GM12878 (cell line): ENCODE measurements at regions not wholly inside any gene's neighbourhood (a gene's known extent, or its start where the extent isn't known, plus 50 kb on each side); places are given as distances from the start of the nearest gene placed in this dataset.
"Not testable (repeated sequence)": the region's sequence is repeated elsewhere in the genome, so short reads cannot be mapped to it uniquely, and the experiment has no call there.

Experiments used
- ATAC-seq: fragments of 200-7000 bp; cut with Tn5 transposase; 3 replicates; pipeline ENCODE4 v1.9.1; 2020; ENCODE audit warnings: mild to moderate bottlenecking, moderate library complexity
- BruUV-seq: library from RNA; stranded (reverse); fragments of 400-500 nt; replicated peaks from 2 replicates; lab custom pipeline; 2021; lab: Mats Ljungman, UMichigan
- CTCF ChIA-PET: fragments of 300-600 bp; sonication (Branson Sonifier 250); formaldehyde crosslinking; extraction: SDS; loops from one replicate; lab custom pipeline; 2021; ENCODE audit warnings: inconsistent platforms; lab: Yijun Ruan, JAX
- POLR2A ChIA-PET: fragments of 350-600 bp; formaldehyde crosslinking; extraction: SDS; loops from one replicate; lab custom pipeline; 2021; ENCODE audit warnings: inconsistent platforms; lab: Charles Lee
- RAD21 ChIA-PET: fragments of 300-600 bp; sonication (Branson Sonifier 250); formaldehyde crosslinking; loops from one replicate; lab custom pipeline; 2023; ENCODE audit warnings: antibody characterized with exemption; ENCODE audit not compliant: unreplicated experiment; lab: Charles Lee
- SMC1A ChIA-PET: fragments of 300-600 bp; sonication (Branson Sonifier 250); formaldehyde crosslinking; loops from one replicate; lab custom pipeline; 2023; ENCODE audit not compliant: unreplicated experiment, uncharacterized antibody; lab: Charles Lee
- DNase-seq: peaks from one replicate; pipeline ENCODE4 v3.0.0-alpha.2; 2011; ENCODE audit warnings: low read depth, low spot score
- FAIRE-seq: peaks from 3 replicates; lab custom pipeline; 2011; peaks lifted over from hg19 to GRCh38; lab: Jason Lieb, UNC
- H2AFZ ChIP-seq: 2 replicates; pipeline ENCODE4 v1.6.0; 2011; ENCODE audit warnings: low read depth, low read length, control low read depth; ENCODE audit not compliant: control insufficient read depth
- H3K27ac ChIP-seq: 2 replicates; pipeline ENCODE4 v1.5.1; 2011; ENCODE audit warnings: control low read depth; ENCODE audit not compliant: control insufficient read depth, insufficient read depth
- H3K27me3 ChIP-seq, 2 experiments: replicated peaks in 1 of 2; 2 replicates each; pipeline versions ENCODE4 v1.6.0 to v1.6.1; 2011; ENCODE audit warnings: low read length in 1 of 2; ENCODE audit not compliant: control insufficient read depth in 2 of 2, insufficient read depth in 2 of 2
- H3K36me3 ChIP-seq, 2 experiments: 2 replicates each; pipeline ENCODE4 v1.5.1; 2011; ENCODE audit warnings: low read length in 1 of 2; ENCODE audit not compliant: control insufficient read depth in 2 of 2, insufficient read depth in 2 of 2
- H3K4me1 ChIP-seq: 2 replicates; pipeline ENCODE4 v1.6.1; 2011; ENCODE audit warnings: mild to moderate bottlenecking, low read length, moderate library complexity, mixed read lengths; ENCODE audit not compliant: control insufficient read depth, insufficient read depth
- H3K4me2 ChIP-seq: 2 replicates; pipeline ENCODE4 v1.6.0; 2011; ENCODE audit warnings: control low read depth; ENCODE audit not compliant: control insufficient read depth, insufficient read depth
- H3K4me3 ChIP-seq: fragments of 200-600 bp; sonication (generic); 2 replicates; pipeline ENCODE4 v1.5.1; 2016
- H3K79me2 ChIP-seq: 2 replicates; pipeline ENCODE4 v1.6.0; 2011; ENCODE audit warnings: low read length; ENCODE audit not compliant: control insufficient read depth, insufficient read depth
- H3K9ac ChIP-seq: 2 replicates; pipeline ENCODE4 v1.8.0; 2011; ENCODE audit warnings: low read length, control low read depth, mixed read lengths; ENCODE audit not compliant: control insufficient read depth, insufficient read depth
- H3K9me3 ChIP-seq: replicated peaks from 3 replicates; pipeline ENCODE4 v1.5.1; 2011; ENCODE audit warnings: mild to moderate bottlenecking, low read length; ENCODE audit not compliant: control insufficient read depth, insufficient read depth
- H4K20me1 ChIP-seq: 2 replicates; pipeline ENCODE4 v1.6.0; 2011; ENCODE audit not compliant: control insufficient read depth, insufficient read depth
- CHD4 ChIP-seq: fragments of 200-600 bp; sonication (generic); IDR thresholded peaks from 2 replicates; pipeline ENCODE4 v1.6.1; 2016; ENCODE audit warnings: mild to moderate bottlenecking
- SIX5 ChIP-seq: IDR thresholded peaks from 2 replicates; pipeline ENCODE4 v1.6.1; 2011; ENCODE audit warnings: mild to moderate bottlenecking, low read depth, low read length, moderate library complexity; ENCODE audit not compliant: severe bottlenecking
- SREBF2 ChIP-seq: IDR thresholded peaks from 2 replicates; pipeline ENCODE4 v1.6.1; 2012; ENCODE audit warnings: mild to moderate bottlenecking, low read length
- WGBS: methylation state at CpG from one replicate; pipeline ENCODE4 v1.1.6; 2016; ENCODE audit warnings: low lambda C conversion rate; ENCODE audit not compliant: insufficient replicate concordance, insufficient coverage; ENCODE audit errors: missing lambda C conversion rate; 5-methylcytosine and 5-hydroxymethylcytosine counted together
- in situ Hi-C: fragments of 300-500 bp; cut with MboI; formaldehyde crosslinking; loops from 9 replicates; pipeline ENCODE4 v1.14.3; 2018; ENCODE audit warnings: mixed read lengths
- intact Hi-C: fragments of 100-400 bp; cut with micrococcal nuclease; formaldehyde crosslinking; loops from one replicate; pipeline ENCODE4 v1.14.2; 2022; ENCODE audit not compliant: unreplicated experiment
- TF ChIP-seq, protein P1 (sequence below): fragments of 150-350 bp; IDR thresholded peaks from 2 replicates; pipeline ENCODE4 v1.6.1; 2014; ENCODE audit warnings: mild to moderate bottlenecking, low read depth, low read length
- TF ChIP-seq, protein P2 (sequence below): IDR thresholded peaks from 2 replicates; pipeline ENCODE4 v1.6.1; 2012; ENCODE audit warnings: mild to moderate bottlenecking, low read depth, low read length
- TF ChIP-seq, protein P3 (sequence below): fragments of 450-650 bp; IDR thresholded peaks from 2 replicates; pipeline ENCODE4 v1.6.1; 2016; ENCODE audit warnings: mild to moderate bottlenecking

DNA sequence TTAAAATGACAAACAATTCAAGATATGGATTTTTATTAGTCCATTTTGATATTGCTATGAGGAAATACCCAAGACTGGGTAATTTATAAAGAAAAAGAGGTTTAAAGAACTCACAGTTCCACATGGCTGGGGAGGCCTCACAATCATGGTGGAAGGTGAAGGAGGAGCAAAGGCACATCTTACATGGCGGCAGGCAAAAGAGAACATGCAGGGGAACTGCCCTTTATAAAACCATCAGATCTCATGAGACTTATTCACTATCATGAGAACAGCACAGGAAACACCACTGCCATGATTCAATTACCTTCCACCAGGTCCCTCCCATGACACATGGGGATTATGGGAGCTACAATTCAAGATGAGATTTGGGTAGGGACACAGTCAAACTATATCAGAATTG, 69.8 kb downstream of the FASLG start:
- H4K20me1 ChIP-seq, ATAC-seq, H2AFZ ChIP-seq, intact Hi-C loops, H3K4me3 ChIP-seq, H3K36me3 ChIP-seq, H3K4me1 ChIP-seq, FAIRE-seq, H3K9me3 ChIP-seq, in situ Hi-C loops, BruUV-seq, H3K27me3 ChIP-seq, H3K4me2 ChIP-seq, RAD21 ChIA-PET, H3K27ac ChIP-seq, H3K9ac ChIP-seq, DNase-seq, H3K79me2 ChIP-seq, POLR2A ChIA-PET: not testable (repeated sequence)
- 20% methylated on average over 1 of the region's 1 CpG for WGBS
- CTCF ChIA-PET: interaction anchor here (1.2 to 1.5 kb wide), 5 partner anchors 13 to 278 kb away, joined by 3 to 5 read pairs (median 4); no protein-coding TSS in a partner anchor
- SMC1A ChIA-PET: interaction anchor here (0.6 to 1.6 kb wide), 3 partner anchors 13 to 480 kb away, joined by 3 to 4 read pairs (median 3); no protein-coding TSS in a partner anchor

DNA sequence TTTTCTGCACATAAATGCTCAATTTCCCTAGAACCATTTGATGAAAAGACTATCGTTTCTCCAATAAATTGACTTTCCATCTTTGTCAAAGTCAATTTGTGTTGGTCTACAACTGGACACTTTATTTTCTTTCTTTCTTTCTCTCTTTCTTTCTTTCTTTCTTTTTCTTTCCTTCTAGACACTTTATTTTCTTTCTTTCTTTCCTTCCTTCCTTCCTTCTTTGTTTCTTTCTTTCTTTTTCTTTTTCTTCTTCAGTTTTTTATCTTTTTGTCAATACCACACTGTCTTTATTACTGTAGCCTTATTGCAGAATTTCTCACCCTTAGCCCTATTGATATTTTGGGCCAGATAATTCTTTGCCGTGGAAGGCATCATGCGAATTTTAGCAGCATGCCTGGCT, 73.5 kb downstream of the FASLG start:
- Histone ChIP-seq H3K9ac (no peak overlapping the region), H2AFZ (no peak overlapping the region), H3K79me2 (no peaks in the 10 kb centered on the region), H4K20me1 (no peaks in the 10 kb centered on the region), H3K4me2 (no peak overlapping the region), H3K36me3 (no peaks in the 10 kb centered on the region), H3K4me1 (no peaks in the 10 kb centered on the region), H3K27me3 (no peaks in the 10 kb centered on the region), H3K4me3 (no peak overlapping the region), H3K27ac (no peak overlapping the region), H3K9me3 (peaks cover 2% of the 10 kb centered on the region)
- no peak for FAIRE-seq
- ChIA-PET SMC1A (interaction anchor here (1.7 kb wide), 1 partner anchor 12 kb away, joined by 8 read pairs; no protein-coding TSS in a partner anchor), RAD21 (interaction anchor here (1.0 kb wide), 1 partner anchor 9 kb away, joined by 7 read pairs; no protein-coding TSS in a partner anchor), POLR2A (interaction anchor here (0.6 to 0.7 kb wide), 3 partner anchors 9 to 746 kb away, joined by 3 to 5 read pairs (median 4); no protein-coding TSS in a partner anchor), CTCF (interaction anchor here (0.6 to 2.3 kb wide), 3 partner anchors 11 to 59 kb away, joined by 4 to 8 read pairs (median 4); no protein-coding TSS in a partner anchor)
- DNase-seq: no peak
- no peak for ATAC-seq
- whole genome bisulfite sequencing: 79% methylated on average over 3 of the region's 3 CpGs
- BruUV-seq: no TSS peak
- intact Hi-C loops: no loop called here
- in situ Hi-C loops: no loop called here
- TF ChIP-seq, protein P1, sequence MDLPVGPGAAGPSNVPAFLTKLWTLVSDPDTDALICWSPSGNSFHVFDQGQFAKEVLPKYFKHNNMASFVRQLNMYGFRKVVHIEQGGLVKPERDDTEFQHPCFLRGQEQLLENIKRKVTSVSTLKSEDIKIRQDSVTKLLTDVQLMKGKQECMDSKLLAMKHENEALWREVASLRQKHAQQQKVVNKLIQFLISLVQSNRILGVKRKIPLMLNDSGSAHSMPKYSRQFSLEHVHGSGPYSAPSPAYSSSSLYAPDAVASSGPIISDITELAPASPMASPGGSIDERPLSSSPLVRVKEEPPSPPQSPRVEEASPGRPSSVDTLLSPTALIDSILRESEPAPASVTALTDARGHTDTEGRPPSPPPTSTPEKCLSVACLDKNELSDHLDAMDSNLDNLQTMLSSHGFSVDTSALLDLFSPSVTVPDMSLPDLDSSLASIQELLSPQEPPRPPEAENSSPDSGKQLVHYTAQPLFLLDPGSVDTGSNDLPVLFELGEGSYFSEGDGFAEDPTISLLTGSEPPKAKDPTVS: no peak
- TF ChIP-seq SREBF2 (no peak), CHD4 (no peak), SIX5 (no peak)
- TF ChIP-seq, protein P2, sequence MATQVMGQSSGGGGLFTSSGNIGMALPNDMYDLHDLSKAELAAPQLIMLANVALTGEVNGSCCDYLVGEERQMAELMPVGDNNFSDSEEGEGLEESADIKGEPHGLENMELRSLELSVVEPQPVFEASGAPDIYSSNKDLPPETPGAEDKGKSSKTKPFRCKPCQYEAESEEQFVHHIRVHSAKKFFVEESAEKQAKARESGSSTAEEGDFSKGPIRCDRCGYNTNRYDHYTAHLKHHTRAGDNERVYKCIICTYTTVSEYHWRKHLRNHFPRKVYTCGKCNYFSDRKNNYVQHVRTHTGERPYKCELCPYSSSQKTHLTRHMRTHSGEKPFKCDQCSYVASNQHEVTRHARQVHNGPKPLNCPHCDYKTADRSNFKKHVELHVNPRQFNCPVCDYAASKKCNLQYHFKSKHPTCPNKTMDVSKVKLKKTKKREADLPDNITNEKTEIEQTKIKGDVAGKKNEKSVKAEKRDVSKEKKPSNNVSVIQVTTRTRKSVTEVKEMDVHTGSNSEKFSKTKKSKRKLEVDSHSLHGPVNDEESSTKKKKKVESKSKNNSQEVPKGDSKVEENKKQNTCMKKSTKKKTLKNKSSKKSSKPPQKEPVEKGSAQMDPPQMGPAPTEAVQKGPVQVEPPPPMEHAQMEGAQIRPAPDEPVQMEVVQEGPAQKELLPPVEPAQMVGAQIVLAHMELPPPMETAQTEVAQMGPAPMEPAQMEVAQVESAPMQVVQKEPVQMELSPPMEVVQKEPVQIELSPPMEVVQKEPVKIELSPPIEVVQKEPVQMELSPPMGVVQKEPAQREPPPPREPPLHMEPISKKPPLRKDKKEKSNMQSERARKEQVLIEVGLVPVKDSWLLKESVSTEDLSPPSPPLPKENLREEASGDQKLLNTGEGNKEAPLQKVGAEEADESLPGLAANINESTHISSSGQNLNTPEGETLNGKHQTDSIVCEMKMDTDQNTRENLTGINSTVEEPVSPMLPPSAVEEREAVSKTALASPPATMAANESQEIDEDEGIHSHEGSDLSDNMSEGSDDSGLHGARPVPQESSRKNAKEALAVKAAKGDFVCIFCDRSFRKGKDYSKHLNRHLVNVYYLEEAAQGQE: no peak
- TF ChIP-seq, protein P3, sequence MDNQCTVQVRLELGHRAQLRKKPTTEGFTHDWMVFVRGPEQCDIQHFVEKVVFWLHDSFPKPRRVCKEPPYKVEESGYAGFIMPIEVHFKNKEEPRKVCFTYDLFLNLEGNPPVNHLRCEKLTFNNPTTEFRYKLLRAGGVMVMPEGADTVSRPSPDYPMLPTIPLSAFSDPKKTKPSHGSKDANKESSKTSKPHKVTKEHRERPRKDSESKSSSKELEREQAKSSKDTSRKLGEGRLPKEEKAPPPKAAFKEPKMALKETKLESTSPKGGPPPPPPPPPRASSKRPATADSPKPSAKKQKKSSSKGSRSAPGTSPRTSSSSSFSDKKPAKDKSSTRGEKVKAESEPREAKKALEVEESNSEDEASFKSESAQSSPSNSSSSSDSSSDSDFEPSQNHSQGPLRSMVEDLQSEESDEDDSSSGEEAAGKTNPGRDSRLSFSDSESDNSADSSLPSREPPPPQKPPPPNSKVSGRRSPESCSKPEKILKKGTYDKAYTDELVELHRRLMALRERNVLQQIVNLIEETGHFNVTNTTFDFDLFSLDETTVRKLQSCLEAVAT: no peak
